ENCODE measurements at regions not wholly inside any gene's neighbourhood (a gene's known extent, or its start where the extent isn't known, plus 50 kb on each side); places are given as distances from the start of the nearest gene placed in this dataset.

DNA sequence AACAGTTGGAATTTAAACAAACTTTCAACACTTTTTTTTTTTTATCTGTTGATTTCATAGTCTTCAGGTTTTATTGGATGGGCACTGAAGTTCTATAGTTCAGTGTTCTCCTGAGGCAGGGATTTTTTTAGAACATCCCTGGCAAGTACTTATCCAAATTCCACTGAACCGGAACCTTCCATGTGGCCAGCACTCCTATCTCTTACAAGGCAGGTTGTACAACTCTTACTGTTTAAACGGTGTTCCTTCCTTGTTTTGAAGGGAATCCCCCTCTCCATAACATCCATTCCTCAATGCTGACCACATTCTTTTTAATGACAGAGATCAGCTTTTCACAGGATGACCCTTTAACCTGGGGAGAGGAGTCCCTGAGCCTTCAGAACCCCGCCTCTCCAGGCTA, 238.9 kb upstream of the CTBP2 start:
- H3K36me3 Mint-ChIP-seq = no peaks in the 10 kb centered on the region
- no peak for ATAC-seq
- H3K27me3 Mint-ChIP-seq = peaks cover 0 to 12% (median 2%) of the 10 kb centered on the region in 5 donors
- H3K9me3 Mint-ChIP-seq = peaks cover 0 to 15% (median 3%) of the 10 kb centered on the region in 9 donors
- H3K4me3 Mint-ChIP-seq = no peak overlapping the region
- POLR2A ChIA-PET = no interaction called here
- no peaks in the 10 kb centered on the region for H3K4me1 Mint-ChIP-seq
- no peak for DNase-seq
- no peak overlapping the region for H3K27ac Mint-ChIP-seq

DNA sequence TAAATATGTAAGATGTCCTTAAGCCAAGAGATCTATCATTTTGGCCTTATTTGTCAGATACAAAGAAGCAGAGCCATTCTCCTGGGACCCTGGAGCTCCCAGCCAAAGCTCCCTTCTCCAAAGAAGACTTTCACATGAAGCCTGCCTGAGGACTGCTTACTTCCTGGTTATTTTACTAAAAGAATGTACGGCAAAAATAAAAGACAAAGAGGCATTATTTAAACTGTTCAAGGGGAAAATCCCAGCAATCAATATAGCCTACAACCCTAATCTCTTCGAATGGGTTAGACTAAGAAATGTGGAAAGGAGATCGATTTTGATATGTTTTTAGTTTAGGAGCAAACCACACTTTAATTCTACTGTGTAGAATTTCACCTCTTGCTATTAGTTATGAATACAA, 237.9 kb upstream of the CTBP2 start:
- no peak for ATAC-seq
- no peaks in the 10 kb centered on the region for H3K36me3 Mint-ChIP-seq
- DNase-seq = no peak
- H3K4me1 Mint-ChIP-seq = no peaks in the 10 kb centered on the region
- no peak overlapping the region for H3K27ac Mint-ChIP-seq
- peaks cover 0 to 14% (median 5%) of the 10 kb centered on the region in 9 donors for H3K9me3 Mint-ChIP-seq
- no peak overlapping the region for H3K4me3 Mint-ChIP-seq
- H3K27me3 Mint-ChIP-seq = peaks cover 0 to 12% (median 2%) of the 10 kb centered on the region in 5 donors
- POLR2A ChIA-PET = no interaction called here

DNA sequence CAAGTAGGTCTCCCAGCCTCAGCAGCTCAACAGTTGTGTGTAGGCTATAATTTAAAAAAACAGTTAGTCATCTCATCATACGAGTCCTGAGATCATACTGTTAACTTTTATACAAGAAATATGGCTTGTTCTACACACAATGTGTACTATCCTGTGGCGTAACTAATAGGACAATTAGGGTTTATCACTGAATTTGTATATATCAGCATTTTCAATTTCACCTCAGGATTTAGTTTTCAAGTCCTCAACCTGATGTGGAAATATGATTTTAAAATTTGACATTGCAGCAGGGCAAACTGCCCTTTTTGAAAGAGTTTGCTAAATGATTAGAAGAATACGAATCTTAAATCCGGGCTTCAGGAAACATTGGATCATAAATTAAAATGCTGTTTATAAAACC, 237.2 kb upstream of the CTBP2 start:
- POLR2A ChIA-PET = no interaction called here
- no peaks in the 10 kb centered on the region for H3K36me3 Mint-ChIP-seq
- no peak overlapping the region for H3K27ac Mint-ChIP-seq
- peaks cover 0 to 12% (median 2%) of the 10 kb centered on the region in 5 donors for H3K27me3 Mint-ChIP-seq
- no peak for ATAC-seq
- no peak for DNase-seq
- no peak overlapping the region for H3K4me3 Mint-ChIP-seq
- H3K9me3 Mint-ChIP-seq = peaks cover 0 to 14% (median 4%) of the 10 kb centered on the region in 9 donors
- no peaks in the 10 kb centered on the region for H3K4me1 Mint-ChIP-seq

DNA sequence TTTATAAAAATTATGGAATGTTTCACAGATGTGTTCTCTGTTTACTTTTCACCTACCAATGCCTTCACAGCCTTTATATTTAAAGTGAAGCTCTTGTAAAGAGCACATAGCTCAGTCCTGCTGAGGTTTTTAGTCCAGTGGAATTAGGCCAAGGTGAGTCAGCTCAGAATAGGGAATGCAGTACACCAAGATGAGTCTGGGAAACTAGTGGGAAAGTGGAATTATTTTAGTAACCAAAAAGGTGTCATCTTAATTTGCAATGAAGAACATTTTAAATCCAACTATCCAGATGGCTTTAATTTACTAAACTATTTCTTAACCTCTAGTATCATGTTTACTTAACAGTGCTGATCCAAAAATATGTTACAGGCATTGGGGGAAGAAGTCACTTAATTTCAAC, 236.3 kb upstream of the CTBP2 start:
- H3K9me3 Mint-ChIP-seq = peaks cover 0 to 11% (median 5%) of the 10 kb centered on the region in 9 donors
- no peaks in the 10 kb centered on the region for H3K36me3 Mint-ChIP-seq
- H3K27ac Mint-ChIP-seq = no peak overlapping the region
- H3K4me3 Mint-ChIP-seq = no peak overlapping the region
- POLR2A ChIA-PET = no interaction called here
- no peaks in the 10 kb centered on the region for H3K4me1 Mint-ChIP-seq
- peaks cover 4 to 15% (median 6%) of the 10 kb centered on the region in 5 donors for H3K27me3 Mint-ChIP-seq
- ATAC-seq (no peak), DNase-seq (no peak)

DNA sequence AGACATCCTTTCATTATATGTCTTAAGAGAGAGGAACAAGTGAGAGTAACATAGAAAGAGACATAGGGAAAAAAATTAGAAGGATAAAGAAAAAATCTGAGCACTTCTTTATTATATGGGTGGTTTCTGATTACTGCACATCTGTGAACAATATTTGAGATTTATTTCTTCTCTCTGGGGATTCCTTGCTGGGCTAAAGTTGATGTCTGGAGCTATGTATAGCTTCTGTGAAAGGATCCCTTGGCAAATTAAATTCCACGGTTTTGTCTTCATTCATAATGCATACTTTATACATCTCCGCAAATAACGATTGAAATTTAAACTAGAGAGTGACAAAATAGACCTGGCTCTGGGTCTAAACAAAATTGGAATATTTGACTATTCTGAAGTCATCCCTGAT, 232.2 kb upstream of the CTBP2 start:
- POLR2A ChIA-PET = no interaction called here
- Mint-ChIP-seq H3K36me3 (peaks cover 0 to 12% (median 0%) of the 10 kb centered on the region in 3 donors), H3K9me3 (peaks cover 9 to 28% (median 17%) of the 10 kb centered on the region in 9 donors), H3K4me1 (no peaks in the 10 kb centered on the region), H3K27me3 (peaks cover 0 to 15% (median 4%) of the 10 kb centered on the region in 5 donors), H3K4me3 (no peak overlapping the region), H3K27ac (no peak overlapping the region)
- DNase-seq = no peak
- ATAC-seq = no peak

DNA sequence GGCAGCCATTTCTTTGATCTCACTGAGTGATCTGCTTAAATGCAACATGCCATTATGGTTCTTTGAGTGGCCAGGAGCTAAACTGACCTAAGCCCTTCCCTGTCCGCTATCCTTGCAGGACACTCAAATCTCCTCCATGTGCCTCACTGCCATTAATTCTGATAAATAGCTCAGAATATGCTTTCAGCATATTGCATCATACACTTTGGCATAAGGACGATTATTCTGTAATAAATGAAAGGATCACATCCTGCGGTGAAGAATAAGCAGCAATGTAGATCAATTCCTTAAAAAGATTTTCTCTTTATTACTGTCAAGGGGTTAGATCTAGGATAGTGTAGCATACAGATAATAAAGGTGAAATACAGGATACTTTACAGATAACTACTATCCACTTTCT, 231.8 kb upstream of the CTBP2 start:
- Mint-ChIP-seq H3K4me1 (no peaks in the 10 kb centered on the region), H3K27ac (no peak overlapping the region), H3K36me3 (peaks cover 0 to 12% (median 0%) of the 10 kb centered on the region in 3 donors), H3K9me3 (peaks cover 9 to 28% (median 17%) of the 10 kb centered on the region in 9 donors), H3K27me3 (peaks cover 0 to 15% (median 4%) of the 10 kb centered on the region in 5 donors), H3K4me3 (no peak overlapping the region)
- DNase-seq (no peak), ATAC-seq (no peak)
- POLR2A ChIA-PET = no interaction called here

DNA sequence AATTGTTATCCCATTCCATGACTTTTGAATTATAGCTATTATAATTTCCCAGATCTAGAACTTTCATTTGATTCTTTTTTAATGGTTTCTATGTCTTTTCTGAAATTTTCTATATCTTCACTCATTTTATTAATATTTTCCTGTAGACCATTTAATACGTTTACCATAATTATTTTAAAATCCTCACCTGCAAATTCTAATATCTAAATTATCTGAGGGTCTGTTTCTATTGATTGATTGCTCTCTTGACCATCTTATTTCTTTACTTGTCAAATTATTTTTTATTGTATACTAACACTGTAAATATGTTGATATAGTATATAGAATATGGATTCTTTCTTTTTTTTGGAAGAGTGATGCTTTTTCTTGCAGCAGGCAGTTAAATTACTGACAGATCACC, 229.3 kb upstream of the CTBP2 start:
- ATAC-seq (no peak), DNase-seq (no peak)
- Mint-ChIP-seq H3K4me3 (no peak overlapping the region), H3K9me3 (peaks cover 9 to 28% (median 17%) of the 10 kb centered on the region in 9 donors), H3K27ac (no peak overlapping the region), H3K27me3 (peaks cover 1 to 12% (median 4%) of the 10 kb centered on the region in 5 donors), H3K36me3 (peaks cover 0 to 12% (median 0%) of the 10 kb centered on the region in 3 donors), H3K4me1 (no peaks in the 10 kb centered on the region)
- POLR2A ChIA-PET = no interaction called here

DNA sequence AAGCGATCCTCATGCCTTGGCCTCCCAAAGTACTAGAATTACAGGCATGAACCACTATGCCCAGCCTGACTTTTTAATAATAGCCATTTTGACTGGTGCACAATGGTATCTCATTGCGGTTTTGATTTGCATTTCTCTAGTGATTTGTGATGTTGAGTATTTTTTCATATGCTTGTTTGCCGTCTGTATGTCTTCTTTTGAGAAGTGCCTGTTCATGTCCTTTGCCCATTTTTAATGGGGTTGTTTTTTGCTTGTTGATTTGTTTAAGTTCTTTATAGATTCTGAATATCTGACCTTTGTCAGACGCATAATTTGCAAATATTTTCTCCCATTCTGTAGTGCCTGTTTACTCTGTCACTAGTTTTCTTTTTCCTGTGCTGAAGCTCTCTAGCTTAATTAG, 219.2 kb upstream of the CTBP2 start:
- no peak overlapping the region for H3K4me3 Mint-ChIP-seq
- peaks cover 0 to 4% (median 0%) of the 10 kb centered on the region in 3 donors for H3K36me3 Mint-ChIP-seq
- peaks cover 2 to 9% (median 6%) of the 10 kb centered on the region in 5 donors for H3K27me3 Mint-ChIP-seq
- DNase-seq (no peak), ATAC-seq (no peak)
- peaks cover 4 to 47% (median 19%) of the 10 kb centered on the region in 9 donors for H3K9me3 Mint-ChIP-seq
- POLR2A ChIA-PET = no interaction called here
- H3K27ac Mint-ChIP-seq = no peak overlapping the region
- H3K4me1 Mint-ChIP-seq = no peaks in the 10 kb centered on the region

DNA sequence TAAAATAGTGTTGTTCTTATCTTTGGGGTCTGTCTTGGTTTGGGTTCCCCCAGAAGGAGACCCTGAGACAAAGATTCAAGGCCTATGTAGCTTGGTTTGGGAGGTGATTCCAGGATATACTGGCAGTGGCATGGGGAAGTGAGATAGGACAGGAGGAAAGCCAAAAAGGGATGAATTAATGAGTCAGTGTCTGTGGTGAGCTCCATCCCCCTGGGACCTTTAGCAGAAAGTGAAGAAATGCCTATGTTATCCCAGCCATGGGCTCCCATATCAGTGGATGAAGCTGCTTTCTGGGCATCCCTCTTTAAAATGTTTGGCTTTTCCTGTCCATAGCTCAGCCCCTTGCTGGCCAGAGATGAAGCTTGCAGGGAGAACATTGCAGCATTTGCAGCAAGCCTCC, 217.0 kb upstream of the CTBP2 start:
- POLR2A ChIA-PET = no interaction called here
- no peak for DNase-seq
- Mint-ChIP-seq H3K27me3 (peaks cover 0 to 17% (median 0%) of the 10 kb centered on the region in 5 donors), H3K36me3 (no peaks in the 10 kb centered on the region), H3K4me3 (no peak overlapping the region), H3K27ac (no peak overlapping the region), H3K4me1 (no peaks in the 10 kb centered on the region), H3K9me3 (peaks cover 2 to 29% (median 13%) of the 10 kb centered on the region in 9 donors)
- ATAC-seq = no peak

DNA sequence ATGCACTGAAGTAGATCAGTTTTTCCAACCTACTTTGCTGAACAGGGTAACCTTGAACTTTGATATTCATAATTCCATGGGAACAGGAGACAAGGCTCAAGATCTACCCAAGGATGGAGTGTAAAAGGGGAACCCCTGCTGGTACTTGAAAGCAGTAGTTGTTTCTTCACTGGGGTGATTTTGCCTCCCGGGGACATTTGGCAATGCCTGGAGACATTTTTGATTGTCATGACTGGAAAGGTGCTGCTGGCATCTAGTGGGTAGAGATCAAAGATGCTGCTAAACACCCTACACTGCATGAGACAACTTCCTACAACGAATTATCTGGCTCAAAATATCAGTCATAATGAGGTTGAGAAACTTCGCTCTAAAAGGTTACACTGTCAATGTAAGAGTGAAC, 214.8 kb upstream of the CTBP2 start:
- DNase-seq = no peak
- Mint-ChIP-seq H3K27me3 (peaks cover 2 to 30% (median 9%) of the 10 kb centered on the region in 5 donors), H3K27ac (no peak overlapping the region), H3K9me3 (peaks cover 2 to 21% (median 8%) of the 10 kb centered on the region in 9 donors), H3K36me3 (peaks cover 0 to 4% (median 0%) of the 10 kb centered on the region in 3 donors), H3K4me1 (no peaks in the 10 kb centered on the region), H3K4me3 (no peak overlapping the region)
- ATAC-seq = no peak
- POLR2A ChIA-PET = no interaction called here

DNA sequence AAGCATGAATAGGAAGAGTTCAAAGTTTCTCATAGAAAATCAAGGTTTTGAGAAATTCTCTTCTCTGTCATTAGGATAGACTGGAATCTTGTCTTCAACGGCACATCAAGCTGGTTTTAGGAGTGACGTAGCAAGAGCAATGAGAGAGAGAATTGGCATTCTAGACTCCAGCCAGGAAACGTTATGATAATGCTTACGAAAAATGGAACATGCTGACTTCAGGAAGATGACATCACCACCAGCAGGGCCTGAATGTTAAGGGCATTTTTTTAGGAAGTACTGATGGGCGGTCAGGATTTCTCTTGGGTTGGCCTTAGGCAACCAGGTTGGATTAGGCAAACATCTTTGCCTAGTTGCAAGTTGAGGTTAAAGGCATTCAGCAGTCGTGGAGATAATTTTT, 213.2 kb upstream of the CTBP2 start:
- H3K9me3 Mint-ChIP-seq = peaks cover 0 to 12% (median 2%) of the 10 kb centered on the region in 9 donors
- H3K27ac Mint-ChIP-seq = no peak overlapping the region
- ATAC-seq (no peak), DNase-seq (no peak)
- no peak overlapping the region for H3K4me3 Mint-ChIP-seq
- no peaks in the 10 kb centered on the region for H3K4me1 Mint-ChIP-seq
- H3K36me3 Mint-ChIP-seq = peaks cover 0 to 4% (median 0%) of the 10 kb centered on the region in 3 donors
- H3K27me3 Mint-ChIP-seq = peaks cover 2 to 33% (median 11%) of the 10 kb centered on the region in 5 donors
- POLR2A ChIA-PET = no interaction called here

DNA sequence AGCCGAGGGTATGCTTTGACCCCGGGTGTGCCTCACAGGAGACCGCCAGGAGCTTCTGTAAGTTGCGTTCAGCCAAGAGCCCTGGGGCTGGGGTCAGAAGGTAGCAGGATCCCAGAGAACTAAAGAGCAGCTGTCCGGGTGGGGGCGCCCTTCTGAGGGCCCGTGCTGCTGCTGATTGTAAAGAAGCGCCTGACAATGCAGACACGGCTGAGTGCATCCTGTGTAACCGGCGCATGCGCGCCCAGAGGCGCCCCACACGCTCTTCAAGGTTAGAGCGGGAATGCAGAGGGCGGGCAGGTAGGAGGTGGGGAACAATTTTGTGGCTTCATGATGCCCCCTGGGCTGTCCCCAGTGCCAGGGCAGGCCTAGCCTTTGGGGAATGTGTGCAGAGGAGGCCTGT, 210.2 kb upstream of the CTBP2 start:
- Mint-ChIP-seq H3K4me1 (no peaks in the 10 kb centered on the region), H3K27ac (no peak overlapping the region), H3K4me3 (no peak overlapping the region), H3K36me3 (peaks cover 0 to 4% (median 0%) of the 10 kb centered on the region in 3 donors), H3K9me3 (peaks cover 0 to 6% (median 1%) of the 10 kb centered on the region in 9 donors), H3K27me3 (peaks cover 2 to 33% (median 11%) of the 10 kb centered on the region in 5 donors)
- no peak for ATAC-seq
- POLR2A ChIA-PET = no interaction called here
- DNase-seq = no peak

DNA sequence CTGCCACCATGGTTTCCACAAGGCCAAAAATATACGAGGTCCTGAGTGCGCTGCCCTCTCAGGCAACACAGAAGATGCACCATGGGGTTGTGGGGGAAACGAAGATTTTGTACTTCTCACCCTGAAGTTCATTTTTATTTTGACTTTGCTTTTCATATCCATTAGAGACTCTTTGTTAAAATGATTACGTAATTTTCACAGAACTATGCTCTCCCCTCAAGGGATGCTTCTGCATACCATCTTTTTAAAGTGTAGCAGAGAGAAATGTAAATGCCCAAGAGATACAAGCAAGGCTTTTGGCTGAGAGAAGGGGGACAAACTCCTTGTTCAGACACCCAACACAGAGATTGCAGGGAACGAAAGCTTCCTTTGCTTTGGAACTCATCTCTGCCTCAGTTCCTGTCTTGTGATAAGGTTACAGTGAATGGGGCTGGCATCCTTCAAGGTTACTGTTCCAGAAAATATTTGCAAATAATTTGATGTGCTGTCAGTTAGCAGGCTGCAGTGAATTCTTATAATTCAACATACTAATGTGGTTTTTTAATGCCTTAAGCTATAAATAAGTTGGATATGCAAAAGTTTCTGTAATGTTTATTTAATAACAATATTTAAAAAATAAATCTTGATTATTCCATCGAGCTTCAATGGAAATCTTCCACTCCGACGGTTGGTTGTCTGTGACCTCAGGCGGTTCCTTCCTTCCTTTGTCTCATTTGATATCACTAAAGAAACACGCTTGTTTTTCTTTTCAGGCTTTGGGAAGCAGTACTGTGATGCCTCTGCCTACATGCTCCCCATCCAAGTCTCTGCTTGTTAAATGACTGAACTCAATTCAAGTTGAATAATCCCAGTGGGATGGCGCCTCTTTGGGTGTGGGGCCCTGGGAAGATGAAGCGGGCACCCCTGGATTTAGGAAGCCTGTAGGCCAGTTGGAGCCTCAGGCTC, 209.3 kb upstream of the CTBP2 start:
- ATAC-seq (no peak), DNase-seq (no peak)
- peaks cover 1 to 10% (median 8%) of the 10 kb centered on the region in 9 donors for H3K9me3 Mint-ChIP-seq
- no peak overlapping the region for H3K27ac Mint-ChIP-seq
- H3K27me3 Mint-ChIP-seq = peaks cover 2 to 33% (median 11%) of the 10 kb centered on the region in 5 donors
- POLR2A ChIA-PET = no interaction called here
- H3K36me3 Mint-ChIP-seq = peaks cover 0 to 12% (median 3%) of the 10 kb centered on the region in 3 donors
- no peaks in the 10 kb centered on the region for H3K4me1 Mint-ChIP-seq
- no peak overlapping the region for H3K4me3 Mint-ChIP-seq

All from naive thymus-derived CD8-positive, alpha-beta T cell (primary cell).